Endothelial cell of umbilical vein (primary cell): ENCODE measurements at regions not wholly inside any gene's neighbourhood (a gene's known extent, or its start where the extent isn't known, plus 50 kb on each side); places are given as distances from the start of the nearest gene placed in this dataset.
A peak's percentile ranks its signal among the peaks of the same experiment; 100 is the strongest.

Experiments used
- BruUV-seq: library from RNA; stranded (reverse); fragments of 400-500 nt; replicated peaks from 2 replicates; lab custom pipeline; 2021; lab: Mats Ljungman, UMichigan
- CTCF ChIA-PET: fragments of 300-600, 350-600 bp; sonication (Branson Sonifier 250); formaldehyde crosslinking; loops from one replicate; lab custom pipeline; 2021; ENCODE audit warnings: antibody characterized with exemption, inconsistent platforms; lab: Charles Lee
- POLR2A ChIA-PET: fragments of 300-600, 350-600 bp; sonication (Branson Sonifier 250); formaldehyde crosslinking; loops from one replicate; lab custom pipeline; 2021; ENCODE audit warnings: antibody characterized with exemption, inconsistent platforms; lab: Charles Lee
- DNase-seq: peaks from one replicate; pipeline ENCODE4 v3.0.0-alpha.2; 2011; ENCODE audit warnings: low read depth, low spot score
- FAIRE-seq: peaks from 2 replicates; lab custom pipeline; 2011; peaks lifted over from hg19 to GRCh38; lab: Jason Lieb, UNC
- H2AFZ ChIP-seq: 2 replicates; pipeline ENCODE4 v1.6.0; 2012; ENCODE audit warnings: low read depth, low read length, control low read depth, inconsistent platforms
- H3K27ac ChIP-seq: 2 replicates; pipeline ENCODE4 v1.5.1; 2011; ENCODE audit warnings: low read depth, mild to moderate bottlenecking, control low read depth, low read length, moderate library complexity; ENCODE audit not compliant: insufficient read depth
- H3K27me3 ChIP-seq, 2 experiments: 2 replicates each; pipeline versions ENCODE4 v1.6.0 to v1.6.1; 2011; ENCODE audit warnings: low read length in 2 of 2, mixed read lengths in 1 of 2; ENCODE audit not compliant: control insufficient read depth in 2 of 2, insufficient read depth in 2 of 2
- H3K36me3 ChIP-seq, 2 experiments: 2 replicates in 1 of 2; 3 replicates in 1 of 2; pipeline ENCODE4 v1.5.1; 2011; ENCODE audit warnings: low read length in 2 of 2, mild to moderate bottlenecking in 1 of 2, moderate library complexity in 1 of 2; ENCODE audit not compliant: control insufficient read depth in 2 of 2, insufficient read depth in 2 of 2; ENCODE audit errors: extremely low read depth in 1 of 2
- H3K4me1 ChIP-seq: 3 replicates; pipeline ENCODE4 v1.5.1; 2011; ENCODE audit warnings: mild to moderate bottlenecking, low read length; ENCODE audit not compliant: control insufficient read depth, insufficient read depth; ENCODE audit errors: extremely low read depth
- H3K4me2 ChIP-seq: 2 replicates; pipeline ENCODE4 v1.6.1; 2011; ENCODE audit warnings: low read length, control low read depth, mixed read lengths; ENCODE audit not compliant: insufficient read depth
- H3K4me3 ChIP-seq, 3 experiments: fragments of 200-600 bp in 1 of 3; sonication (generic), shearing (Covaris generic) in 1 of 3; replicated peaks in 1 of 3; 2 replicates each; pipeline ENCODE4 v1.5.1; 2011 to 2016; ENCODE audit warnings: control low read depth in 3 of 3, low read length in 3 of 3, mild to moderate bottlenecking in 2 of 3, inconsistent platforms in 1 of 3, low read depth in 1 of 3, moderate library complexity in 1 of 3; ENCODE audit not compliant: insufficient read depth in 1 of 3
- H3K79me2 ChIP-seq: 2 replicates; pipeline ENCODE4 v1.6.0; 2012; ENCODE audit warnings: low read length, inconsistent platforms; ENCODE audit not compliant: control insufficient read depth, insufficient read depth
- H3K9ac ChIP-seq: replicated peaks from 2 replicates; pipeline ENCODE3; 2011; ENCODE audit warnings: low read length, control low read depth; ENCODE audit not compliant: insufficient read depth; ENCODE audit errors: extremely low read depth
- H3K9me1 ChIP-seq: replicated peaks from 3 replicates; pipeline ENCODE4 v1.6.0; 2011; ENCODE audit warnings: mild to moderate bottlenecking, low read length; ENCODE audit not compliant: control insufficient read depth, insufficient read depth; ENCODE audit errors: extremely low read depth
- H3K9me3 ChIP-seq: replicated peaks from 2 replicates; pipeline ENCODE4 v1.5.1; 2012; ENCODE audit warnings: low read length, inconsistent platforms; ENCODE audit not compliant: control insufficient read depth, insufficient read depth
- H4K20me1 ChIP-seq: replicated peaks from 2 replicates; pipeline ENCODE3; 2011; ENCODE audit warnings: mild to moderate bottlenecking, low read length; ENCODE audit not compliant: control insufficient read depth, insufficient read depth; ENCODE audit errors: extremely low read depth
- FOS ChIP-seq: IDR thresholded peaks from 2 replicates; pipeline ENCODE4 v1.6.1; 2011; ENCODE audit warnings: mild to moderate bottlenecking, low read length, moderate library complexity, borderline replicate concordance; ENCODE audit not compliant: insufficient read depth
- JUN ChIP-seq: IDR thresholded peaks from 2 replicates; pipeline ENCODE4 v1.6.1; 2011; ENCODE audit warnings: borderline replicate concordance, low read depth; ENCODE audit not compliant: insufficient read length, insufficient read depth
- MYC ChIP-seq: IDR thresholded peaks from one replicate; pipeline ENCODE4 v1.6.1; 2011; ENCODE audit warnings: mild to moderate bottlenecking, low read depth, low read length
- dilution Hi-C: fragments of 300-500 bp; cut with MboI; formaldehyde crosslinking; loops from one replicate; pipeline ENCODE4 v1.15.0; 2019; ENCODE audit warnings: low sequenced_read_pairs; ENCODE audit not compliant: extremely low pct_ligation_motif_present
- intact Hi-C: fragments of 100-400 bp; cut with micrococcal nuclease; formaldehyde crosslinking; loops from one replicate; pipeline ENCODE4 v1.10.0; 2022
- TF ChIP-seq, protein P1 (sequence below), 2 donors: IDR thresholded peaks; 1 replicate in 1 of 2; 2 replicates in 1 of 2; pipeline ENCODE4 v1.5.1; 2011; ENCODE audit warnings: low read length in 2 of 2, mild to moderate bottlenecking in 2 of 2, moderate library complexity in 2 of 2, control low read depth in 1 of 2, inconsistent platforms in 1 of 2, low read depth in 1 of 2; ENCODE audit not compliant: insufficient read depth in 1 of 2; ENCODE audit errors: extremely low read depth in 1 of 2

DNA sequence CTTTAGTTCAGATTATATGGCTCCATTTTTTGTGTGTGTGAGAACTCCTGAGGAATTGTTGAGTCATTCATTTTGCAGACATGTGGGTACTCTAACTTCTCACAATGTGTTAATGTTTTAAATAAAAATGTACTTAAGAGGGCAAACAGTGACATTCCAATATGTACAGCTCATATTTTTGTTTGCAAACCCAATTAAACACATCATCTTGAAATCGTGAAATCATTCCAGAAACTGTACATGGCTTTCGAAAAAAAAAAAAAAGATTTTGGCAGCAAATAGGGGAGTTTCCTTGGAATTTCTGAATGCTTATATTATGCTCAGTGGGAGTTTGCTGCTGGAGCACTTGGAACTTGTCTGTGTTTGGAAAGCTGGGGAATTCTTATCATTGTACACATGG lies 85.0 kb downstream of the HPGD start:
- no peaks in the 10 kb centered on the region for H3K79me2 ChIP-seq
- H3K4me1 ChIP-seq, result no peaks in the 10 kb centered on the region
- no peak for TF ChIP-seq FOS
- peak; percentile 7 for TF ChIP-seq JUN
- intact Hi-C loops (no loop called here), dilution Hi-C loops (no loop called here)
- no peak overlapping the region for H2AFZ ChIP-seq
- H4K20me1 ChIP-seq, result no peaks in the 10 kb centered on the region
- no TSS peak for BruUV-seq
- H3K4me3 ChIP-seq, result no peak overlapping the region
- H3K36me3 ChIP-seq, result no peaks in the 10 kb centered on the region
- H3K27ac ChIP-seq, result no peak overlapping the region
- H3K9me3 ChIP-seq, result peaks cover 2% of the 10 kb centered on the region
- POLR2A ChIA-PET, result no interaction called here
- H3K9me1 ChIP-seq, result no peaks in the 10 kb centered on the region
- FAIRE-seq (no peak), DNase-seq (peak; percentile 64)
- no peaks in the 10 kb centered on the region for H3K27me3 ChIP-seq
- H3K9ac ChIP-seq, result no peak overlapping the region
- H3K4me2 ChIP-seq, result no peak overlapping the region
- CTCF ChIA-PET, result no interaction called here

DNA sequence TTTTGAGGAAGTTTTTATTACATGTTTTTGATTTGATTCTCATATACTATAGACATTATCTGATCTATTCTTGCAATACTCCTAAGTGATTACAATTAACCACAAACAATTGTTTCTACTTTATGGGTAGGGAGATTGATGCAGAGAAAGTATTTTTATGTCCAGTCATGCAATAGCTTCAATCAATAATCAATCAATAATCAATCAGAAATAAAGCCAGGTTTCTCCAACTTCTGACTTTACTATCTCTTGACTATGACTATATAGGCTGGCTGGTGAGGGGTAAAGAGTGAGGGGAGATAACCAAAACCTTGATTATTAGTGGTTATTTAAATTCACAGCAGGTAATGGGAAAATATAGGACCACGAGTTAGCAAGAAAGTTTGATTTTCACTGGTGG lies 85.9 kb downstream of the HPGD start:
- Histone ChIP-seq H3K9ac (no peak overlapping the region), H3K4me1 (no peaks in the 10 kb centered on the region), H3K27ac (no peak overlapping the region), H3K27me3 (no peaks in the 10 kb centered on the region), H3K9me1 (no peaks in the 10 kb centered on the region), H3K4me3 (no peak overlapping the region), H3K79me2 (no peaks in the 10 kb centered on the region), H2AFZ (no peak overlapping the region), H3K36me3 (no peaks in the 10 kb centered on the region), H3K4me2 (no peak overlapping the region), H3K9me3 (peaks cover 2% of the 10 kb centered on the region), H4K20me1 (no peaks in the 10 kb centered on the region)
- TF ChIP-seq, protein P1, sequence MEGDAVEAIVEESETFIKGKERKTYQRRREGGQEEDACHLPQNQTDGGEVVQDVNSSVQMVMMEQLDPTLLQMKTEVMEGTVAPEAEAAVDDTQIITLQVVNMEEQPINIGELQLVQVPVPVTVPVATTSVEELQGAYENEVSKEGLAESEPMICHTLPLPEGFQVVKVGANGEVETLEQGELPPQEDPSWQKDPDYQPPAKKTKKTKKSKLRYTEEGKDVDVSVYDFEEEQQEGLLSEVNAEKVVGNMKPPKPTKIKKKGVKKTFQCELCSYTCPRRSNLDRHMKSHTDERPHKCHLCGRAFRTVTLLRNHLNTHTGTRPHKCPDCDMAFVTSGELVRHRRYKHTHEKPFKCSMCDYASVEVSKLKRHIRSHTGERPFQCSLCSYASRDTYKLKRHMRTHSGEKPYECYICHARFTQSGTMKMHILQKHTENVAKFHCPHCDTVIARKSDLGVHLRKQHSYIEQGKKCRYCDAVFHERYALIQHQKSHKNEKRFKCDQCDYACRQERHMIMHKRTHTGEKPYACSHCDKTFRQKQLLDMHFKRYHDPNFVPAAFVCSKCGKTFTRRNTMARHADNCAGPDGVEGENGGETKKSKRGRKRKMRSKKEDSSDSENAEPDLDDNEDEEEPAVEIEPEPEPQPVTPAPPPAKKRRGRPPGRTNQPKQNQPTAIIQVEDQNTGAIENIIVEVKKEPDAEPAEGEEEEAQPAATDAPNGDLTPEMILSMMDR (IDR thresholded peaks at IDR 0.05; ENCODE audit: extremely low read depth in 1 of 2, insufficient read depth in 1 of 2, low read depth in 1 of 2, low read length in 2 of 2), result no peak
- no peak for TF ChIP-seq JUN
- no peak for TF ChIP-seq MYC
- DNase-seq, result no peak
- ChIA-PET POLR2A (no interaction called here), CTCF (no interaction called here)
- FAIRE-seq, result no peak
- intact Hi-C loops, result no loop called here
- no TSS peak for BruUV-seq
- dilution Hi-C loops, result no loop called here
